HG02885 (cell line): ENCODE measurements at regions not wholly inside any gene's neighbourhood (a gene's known extent, or its start where the extent isn't known, plus 50 kb on each side); places are given as distances from the start of the nearest gene placed in this dataset.
"Not testable (repeated sequence)": the region's sequence is repeated elsewhere in the genome, so short reads cannot be mapped to it uniquely, and the experiment has no call there.

Experiments
- ATAC-seq: cut with Tn5 transposase; IDR thresholded peaks from one replicate; pipeline ENCODE4 v1.9.1; 2021; ENCODE audit warnings: mild to moderate bottlenecking; ENCODE audit not compliant: unreplicated experiment, poor library complexity

DNA sequence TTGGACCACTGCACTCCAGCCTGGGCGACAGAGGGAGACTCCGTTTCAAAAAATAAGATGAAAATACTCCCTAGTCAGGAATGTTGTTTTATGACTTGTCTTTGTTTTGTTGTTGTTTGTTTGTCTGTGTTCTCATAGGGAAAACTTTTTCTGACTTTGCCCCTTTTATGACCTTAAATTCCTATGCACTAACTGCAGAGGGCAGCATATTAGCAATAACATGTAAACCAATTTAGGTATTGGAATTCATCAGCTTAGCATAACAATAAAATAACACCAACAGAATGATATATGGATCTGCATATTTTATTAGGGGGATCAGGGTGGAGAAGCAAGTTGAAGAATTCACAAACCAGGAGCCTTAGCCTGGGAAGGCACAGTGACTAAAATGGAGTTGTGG lies 631.5 kb downstream of the SUCLG1 start:
- ATAC-seq = no peak

DNA sequence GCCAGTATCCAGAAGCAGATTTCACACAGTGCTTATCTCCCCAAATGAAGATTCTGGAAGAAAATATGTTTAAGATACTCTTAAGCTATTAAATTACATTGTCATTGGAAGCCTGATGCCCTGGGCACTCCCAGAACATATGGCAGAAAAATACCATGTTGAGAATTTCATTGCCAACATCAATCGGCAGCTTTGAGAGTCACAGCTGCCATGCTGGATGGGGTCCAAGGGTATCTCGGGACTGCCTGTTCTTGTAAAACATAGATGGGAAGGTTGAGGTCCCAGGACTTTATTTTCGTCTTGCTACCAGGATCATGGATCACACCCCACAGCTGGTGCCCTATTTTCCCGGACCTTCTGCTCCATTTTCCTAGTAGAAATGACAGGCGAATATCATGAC lies 632.5 kb downstream of the SUCLG1 start:
- ATAC-seq = no peak

DNA sequence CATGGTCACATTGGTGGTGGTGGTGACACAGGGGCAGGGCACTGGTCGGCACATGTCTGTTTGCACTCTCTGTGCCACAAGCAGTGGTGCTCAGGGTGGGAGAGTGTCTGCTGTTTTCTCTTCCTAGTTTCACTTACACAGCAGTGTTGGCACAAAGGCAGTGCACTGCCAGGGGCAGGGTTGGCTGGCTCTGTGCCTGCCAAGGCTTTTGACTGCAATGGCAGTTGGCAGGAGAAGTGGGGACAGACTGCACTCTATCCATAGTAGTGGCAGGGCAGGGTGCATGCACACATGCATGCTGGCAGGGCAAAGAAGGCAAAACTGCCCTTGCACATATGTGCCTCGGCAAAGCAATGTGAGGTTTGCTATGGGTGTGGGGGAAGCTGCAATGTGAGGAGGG lies 635.9 kb downstream of the SUCLG1 start:
- ATAC-seq = no peak

DNA sequence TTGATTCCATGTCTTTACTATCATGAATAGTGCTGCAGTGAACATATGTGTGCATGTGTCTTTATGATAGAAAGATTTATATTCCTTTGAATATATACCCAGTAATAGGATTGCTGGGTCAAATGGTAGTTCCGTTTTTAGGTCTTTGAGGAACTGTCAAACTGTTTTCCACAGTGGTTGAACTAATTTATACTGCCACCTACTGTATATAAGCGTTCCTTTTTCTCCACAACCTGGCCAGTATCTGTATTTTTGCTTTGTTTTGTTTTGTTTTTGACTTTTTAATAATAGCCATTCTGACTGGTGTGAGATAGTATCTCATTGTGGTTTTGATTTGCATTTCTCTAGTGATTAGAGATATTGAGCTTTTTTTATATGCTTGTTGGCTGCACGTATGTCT lies 641.6 kb downstream of the SUCLG1 start:
- ATAC-seq = no peak

DNA sequence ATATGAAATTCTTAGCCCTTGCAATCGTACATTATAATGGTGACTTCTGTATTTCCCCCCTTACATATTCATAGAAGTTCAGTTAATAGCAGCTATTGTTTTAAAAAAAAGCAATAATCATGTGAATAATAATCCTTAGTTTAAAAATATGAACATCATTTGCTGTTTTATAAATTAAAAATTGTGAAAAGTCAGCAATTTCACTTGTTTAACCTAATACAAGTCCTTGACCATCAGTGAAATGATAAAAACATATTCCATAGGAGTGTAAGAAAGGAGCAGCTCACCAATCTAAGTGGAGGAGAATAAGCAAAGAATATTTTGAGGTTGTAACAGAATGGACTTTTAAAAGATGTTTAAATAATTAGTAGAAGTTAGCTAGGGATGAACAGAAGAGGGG lies 650.2 kb downstream of the SUCLG1 start:
- no peak for ATAC-seq

DNA sequence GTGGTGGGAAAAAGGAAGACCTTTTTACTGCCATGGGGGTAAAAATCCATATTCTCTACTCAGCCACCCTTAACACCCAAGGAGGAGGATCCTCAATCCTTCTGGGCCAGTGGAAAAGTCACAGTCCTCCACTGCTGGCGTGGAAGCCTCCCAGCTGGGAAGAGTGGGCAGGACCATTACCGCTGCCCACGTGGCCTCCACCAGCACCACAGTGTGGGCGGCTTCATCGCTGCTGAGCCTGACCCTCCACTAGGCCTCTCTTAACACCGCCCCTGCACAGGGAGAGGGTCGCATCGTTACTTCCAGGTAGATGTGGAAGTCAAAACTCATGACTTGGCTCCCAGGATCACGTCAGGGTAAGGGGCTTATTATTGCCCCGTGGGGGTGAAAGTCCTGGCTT lies 656.5 kb downstream of the SUCLG1 start:
- ATAC-seq = no peak

DNA sequence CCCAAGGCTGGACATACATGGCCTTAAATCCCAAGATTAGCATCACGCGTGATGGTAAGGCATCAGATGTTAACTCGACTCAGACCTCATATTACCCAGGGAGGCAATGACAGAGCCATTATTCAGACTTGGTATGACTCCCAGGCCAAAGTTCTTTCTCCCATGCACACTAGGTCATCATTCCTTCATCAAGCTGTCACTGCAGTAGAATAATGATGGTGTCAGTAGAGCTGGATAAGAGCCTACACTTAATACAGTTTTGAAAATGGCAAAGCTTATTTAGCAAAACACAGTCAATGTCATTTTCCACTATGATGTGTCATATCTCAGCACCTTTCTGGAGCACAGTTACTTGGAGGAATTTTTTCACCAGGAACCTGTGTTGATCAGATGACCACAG lies 663.3 kb downstream of the SUCLG1 start:
- ATAC-seq = no peak

DNA sequence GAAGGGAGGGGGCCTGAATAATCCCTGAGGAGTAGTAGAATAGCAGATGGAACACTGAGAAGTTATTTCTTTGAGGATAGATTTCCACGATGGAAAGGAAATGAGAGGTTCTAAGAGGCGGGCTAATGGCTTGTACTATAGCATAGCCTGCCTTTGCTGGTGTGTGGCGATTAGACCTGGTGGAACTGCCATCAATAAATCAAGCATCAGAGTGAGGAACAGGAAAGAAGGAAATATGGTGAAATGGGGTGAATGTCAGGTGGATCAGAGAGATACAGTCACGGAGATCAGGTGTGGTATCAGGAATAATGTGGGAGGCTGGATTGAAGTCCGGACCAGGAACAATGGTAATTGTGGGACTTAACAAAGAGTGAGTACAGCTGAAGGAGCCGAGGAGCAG lies 668.6 kb downstream of the SUCLG1 start:
- not testable (repeated sequence) for ATAC-seq

DNA sequence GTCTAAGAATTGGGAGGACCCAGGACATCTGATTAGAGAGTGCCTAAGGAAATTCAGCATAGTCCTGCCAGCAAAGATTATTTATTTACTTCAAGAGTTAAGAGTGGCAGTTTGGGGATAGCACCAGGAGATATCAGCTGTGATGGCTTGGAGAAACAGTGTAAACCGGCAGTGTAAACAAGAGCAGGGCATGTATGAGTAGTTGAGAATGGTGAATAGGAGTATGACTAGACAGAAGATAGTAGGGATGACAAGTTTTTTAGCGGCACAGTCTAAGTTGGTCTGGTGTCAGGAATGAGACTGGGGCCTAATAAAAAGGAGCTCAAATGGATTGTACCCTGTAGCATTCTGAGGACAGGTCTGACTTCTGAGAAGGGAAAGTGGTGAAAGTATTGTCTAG lies 669.4 kb downstream of the SUCLG1 start:
- ATAC-seq = not testable (repeated sequence)

DNA sequence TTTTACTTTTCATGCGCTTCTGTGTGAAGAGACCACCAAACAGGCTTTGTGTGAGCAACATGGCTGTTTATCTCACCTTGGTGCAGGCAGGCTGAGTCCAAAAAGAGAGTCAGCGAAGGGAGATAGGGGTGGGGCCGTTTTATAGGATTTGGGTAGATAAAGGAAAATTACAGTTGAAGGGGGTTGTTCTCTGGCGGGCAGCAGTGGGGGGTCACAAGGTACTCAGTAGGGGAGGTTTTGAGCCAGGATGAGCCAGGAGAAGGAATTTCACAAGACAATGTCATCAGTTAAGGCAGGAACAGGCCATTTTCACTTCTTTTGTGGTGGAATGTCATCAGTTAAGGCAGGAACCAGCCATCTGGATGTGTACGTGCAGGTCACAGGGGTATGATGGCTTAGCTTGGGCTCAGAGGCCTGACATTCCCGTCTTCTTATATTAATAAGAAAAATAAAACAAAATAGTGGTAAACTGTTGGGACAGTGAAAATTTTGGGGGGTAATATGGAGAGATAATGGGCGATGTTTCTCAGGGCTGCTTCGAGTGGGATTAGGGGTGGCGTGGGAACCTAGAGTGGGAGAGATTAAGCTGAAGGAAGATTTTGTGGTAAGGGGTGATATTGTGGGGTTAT lies 670.0 kb downstream of the SUCLG1 start:
- not testable (repeated sequence) for ATAC-seq

DNA sequence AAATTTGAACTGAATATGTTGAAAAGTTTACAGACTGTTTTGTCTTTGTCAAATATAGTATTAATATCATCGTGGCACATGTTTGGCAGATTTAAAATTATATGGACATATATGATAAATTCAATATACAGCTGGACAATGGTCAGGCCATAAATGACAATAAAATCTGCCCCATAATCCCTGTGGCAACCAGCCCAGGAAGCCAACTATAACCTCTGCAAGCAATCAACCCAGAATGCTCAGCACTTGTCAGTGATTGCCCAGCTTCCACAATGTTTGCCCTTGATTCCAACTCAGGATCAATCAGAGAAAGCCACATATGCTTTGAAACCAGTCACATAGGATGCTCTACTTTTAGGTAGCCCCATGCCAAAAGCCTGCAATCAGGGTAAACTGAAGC lies 671.9 kb downstream of the SUCLG1 start:
- ATAC-seq = no peak

DNA sequence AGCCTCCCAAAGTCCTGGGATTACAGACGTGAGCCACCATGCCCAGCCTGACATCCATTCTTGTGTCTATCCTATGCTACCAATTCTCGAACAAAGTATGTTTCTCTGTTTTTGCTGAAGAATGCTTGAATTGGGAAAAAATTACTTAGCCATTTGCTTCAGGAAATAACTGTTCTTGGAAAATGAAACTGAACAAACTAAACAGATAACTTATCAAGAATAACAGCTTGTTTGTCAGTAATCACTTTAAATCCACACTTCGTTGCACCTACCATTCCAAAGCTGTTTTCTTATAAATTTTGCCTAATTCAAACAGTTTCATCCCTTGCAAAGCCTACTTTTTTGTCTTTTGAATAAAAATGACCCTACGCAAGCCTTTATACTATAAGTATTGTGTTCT lies 672.9 kb downstream of the SUCLG1 start:
- no peak for ATAC-seq

DNA sequence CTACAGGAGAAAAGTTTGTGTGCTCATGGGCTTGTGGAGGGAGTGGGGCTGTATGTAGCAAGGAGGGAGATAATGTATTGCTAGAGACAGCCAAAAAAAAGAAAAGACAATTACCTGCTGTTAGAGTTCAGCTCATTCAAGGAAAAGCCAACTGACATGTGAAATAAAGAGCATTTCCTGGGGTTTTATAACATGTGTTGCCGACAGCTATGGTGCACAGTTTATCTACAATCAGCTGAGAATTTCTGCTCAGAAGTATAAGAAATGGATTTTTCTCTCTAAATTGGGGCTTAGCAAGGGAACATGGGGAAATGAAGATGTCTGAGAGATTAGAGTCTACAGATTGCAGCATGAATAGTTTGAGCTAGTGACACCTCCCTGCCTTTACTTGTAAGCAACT lies 674.1 kb downstream of the SUCLG1 start:
- no peak for ATAC-seq

DNA sequence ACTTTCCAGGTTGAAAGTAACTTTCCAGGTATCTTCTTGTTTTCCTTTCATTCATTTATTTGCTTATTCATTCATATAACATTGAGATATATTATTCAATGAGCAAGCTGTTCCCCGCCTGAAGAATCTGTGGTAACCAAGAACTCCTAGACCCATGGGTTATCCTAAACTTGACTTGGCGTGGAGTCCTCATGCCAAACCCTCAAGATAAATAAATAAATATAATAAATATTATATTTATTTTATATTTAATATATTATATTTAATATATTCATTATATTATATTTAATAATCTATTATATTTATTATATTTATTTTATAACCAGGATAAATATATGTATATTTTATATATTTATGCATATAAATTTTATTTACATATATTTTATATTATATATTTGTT lies 674.8 kb downstream of the SUCLG1 start:
- no peak for ATAC-seq

DNA sequence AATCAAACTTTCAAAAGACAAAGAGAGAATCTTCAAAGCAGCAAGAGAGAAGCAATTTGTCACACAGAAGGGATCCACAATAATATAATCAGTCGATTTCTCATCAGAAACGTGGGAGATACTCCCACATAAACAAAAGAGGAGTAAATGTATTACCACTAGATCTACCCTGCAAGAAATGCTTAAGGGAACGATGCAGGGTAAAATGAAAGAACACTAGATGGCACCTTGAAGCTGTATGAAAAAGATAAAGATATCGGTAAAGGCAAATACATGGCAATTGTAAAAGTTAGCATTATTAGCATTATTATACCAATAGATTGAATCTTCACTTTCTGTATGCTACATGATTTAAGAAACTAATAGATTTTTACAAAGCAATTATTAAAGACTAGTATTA lies 677.0 kb downstream of the SUCLG1 start:
- no peak for ATAC-seq

DNA sequence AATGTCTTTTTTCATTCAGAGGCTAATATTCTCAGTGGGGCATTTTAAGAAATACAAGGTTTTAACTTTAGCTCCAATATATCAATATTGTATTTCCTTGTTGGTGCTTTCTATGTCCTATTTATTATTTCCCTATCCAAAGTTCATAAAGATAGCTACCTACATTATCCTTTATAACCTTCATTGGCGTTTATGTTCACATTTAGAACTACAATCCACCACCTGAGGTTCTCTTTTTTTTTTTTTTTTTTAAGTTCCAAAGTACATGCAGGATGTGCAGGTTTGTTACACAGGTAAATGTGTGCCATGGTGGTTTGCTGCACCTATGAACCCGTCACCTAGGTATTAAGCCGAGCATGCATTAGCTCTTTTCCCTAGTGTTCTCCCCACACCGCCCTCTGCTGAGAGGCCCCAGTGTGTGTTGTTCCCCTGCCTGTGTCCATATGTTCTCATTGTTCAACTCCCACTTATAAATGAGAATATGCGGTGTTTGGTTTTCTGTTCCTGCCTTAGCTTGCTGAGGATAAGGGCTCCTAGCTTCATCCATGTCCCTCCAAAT lies 694.6 kb downstream of the SUCLG1 start:
- ATAC-seq = no peak

DNA sequence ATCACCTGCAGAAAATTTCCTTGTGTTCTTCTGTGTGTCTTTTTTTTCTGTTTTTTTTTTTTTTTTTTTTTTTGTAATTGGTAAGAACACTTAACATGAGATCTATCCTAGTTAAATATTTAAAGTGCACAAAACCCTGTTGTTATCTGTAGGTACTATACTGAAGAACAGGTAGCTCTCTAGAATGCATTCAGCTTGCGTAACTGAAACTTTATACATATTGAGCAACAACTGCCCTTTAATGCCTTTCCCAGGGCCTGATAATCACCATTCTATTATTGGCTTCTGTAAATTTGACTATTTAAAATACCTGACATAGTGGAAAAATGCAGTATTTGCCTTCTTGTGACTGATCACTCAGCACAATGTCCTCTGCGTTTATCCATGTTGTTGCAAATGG lies 701.8 kb downstream of the SUCLG1 start:
- ATAC-seq = no peak

DNA sequence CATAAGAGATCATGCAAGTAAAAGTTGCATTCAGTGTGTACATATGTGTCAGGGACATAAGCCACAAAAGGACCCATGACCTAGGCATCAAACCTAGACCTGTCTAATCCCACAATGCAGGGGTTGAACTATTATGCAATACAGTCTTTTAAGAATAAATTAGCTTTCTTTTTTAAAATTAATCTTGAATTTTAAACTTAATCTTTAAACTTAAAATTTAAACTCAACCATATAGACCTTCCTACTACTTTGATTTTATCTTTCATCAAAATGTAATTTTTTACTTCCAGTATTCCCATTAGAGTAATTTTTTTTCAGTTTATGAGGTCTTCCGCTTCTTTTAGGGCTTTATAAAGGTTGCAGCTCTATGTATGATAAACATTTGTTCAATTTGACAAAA lies 702.9 kb downstream of the SUCLG1 start:
- ATAC-seq = no peak

DNA sequence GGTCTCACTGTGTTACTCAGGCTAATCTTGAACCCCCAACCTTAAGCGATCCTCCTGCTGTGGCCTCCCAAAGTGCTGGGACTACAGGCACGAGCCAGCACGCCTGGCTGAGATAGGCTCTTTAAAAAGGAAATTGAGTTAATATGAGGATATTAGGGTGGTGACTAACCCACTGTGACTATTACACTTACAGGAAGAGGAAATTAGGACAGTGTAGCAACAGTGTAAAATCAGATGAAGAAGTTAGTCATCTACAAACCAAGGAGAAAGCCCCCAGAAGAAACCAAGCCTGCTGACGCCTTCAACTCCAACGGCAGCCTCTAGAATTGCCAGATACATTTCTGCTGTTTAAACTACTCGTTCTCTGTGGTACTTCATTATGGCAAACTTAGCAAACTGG lies 711.9 kb downstream of the SUCLG1 start:
- ATAC-seq = no peak

DNA sequence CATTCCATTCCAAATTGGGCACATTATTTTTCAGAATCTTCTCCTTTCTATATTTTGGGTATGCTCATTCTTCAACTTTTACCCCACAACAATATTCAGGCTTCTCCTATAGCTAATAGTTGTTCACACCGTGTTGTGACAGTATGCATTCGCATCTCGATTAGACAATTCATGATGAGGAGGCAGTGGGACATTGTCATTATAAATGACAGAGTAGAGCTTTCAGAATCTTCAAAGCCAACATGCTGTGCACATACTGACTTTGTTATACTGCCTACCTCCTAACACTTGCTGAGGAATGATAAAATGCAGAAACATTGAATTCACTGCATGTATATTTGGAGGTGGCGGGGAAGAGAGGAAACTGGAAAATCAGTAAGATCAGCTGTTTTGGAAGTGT lies 714.2 kb downstream of the SUCLG1 start:
- no peak for ATAC-seq

DNA sequence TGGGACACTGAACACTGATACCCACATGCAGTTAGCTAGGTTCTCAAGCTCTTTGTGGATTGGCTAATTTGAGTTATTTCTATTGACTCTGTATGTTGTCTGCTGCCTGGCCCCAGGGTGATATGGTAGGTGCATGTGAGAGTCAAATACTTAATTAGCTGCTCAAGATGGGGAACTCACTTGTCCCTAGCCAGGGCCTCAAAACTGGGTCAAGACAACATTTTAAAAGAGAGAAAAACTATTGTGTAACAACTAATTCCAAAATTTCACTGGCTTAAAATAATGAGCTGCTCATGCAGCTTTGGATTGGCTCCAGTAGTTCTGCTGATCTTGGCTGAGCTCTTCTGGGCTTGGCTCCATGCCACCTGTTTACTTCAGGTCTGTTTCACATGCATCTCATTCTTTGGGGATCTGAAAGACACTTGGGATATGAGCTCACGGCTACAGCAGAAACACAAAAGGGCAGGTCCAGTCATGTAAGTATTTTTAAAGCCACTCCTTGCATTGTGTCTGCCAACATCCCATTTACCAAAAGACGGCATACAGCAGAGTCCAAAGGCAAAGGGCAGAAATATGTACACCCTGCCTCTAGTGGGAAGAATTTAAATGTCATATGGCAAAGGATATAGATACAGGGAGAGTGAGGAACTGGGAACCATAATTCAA lies 716.8 kb downstream of the SUCLG1 start:
- ATAC-seq = no peak

DNA sequence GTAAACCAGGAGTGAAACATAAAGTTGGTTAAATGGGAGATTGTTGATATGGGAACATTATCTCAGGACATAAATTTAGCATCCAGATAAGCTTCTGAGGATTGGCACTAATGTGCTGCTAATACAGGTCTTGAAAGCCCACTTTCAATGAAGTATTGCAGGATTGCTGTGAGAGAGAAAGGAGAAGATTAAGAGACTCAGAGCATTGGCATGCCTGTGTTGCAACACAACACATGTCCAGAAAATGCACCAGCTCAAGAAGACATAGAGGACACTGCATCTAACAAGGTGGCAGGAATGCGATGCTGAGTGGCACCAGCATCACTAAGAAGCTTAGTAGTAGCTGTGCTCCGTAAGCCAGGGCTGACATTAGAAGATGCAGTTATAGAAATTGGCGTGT lies 728.9 kb downstream of the SUCLG1 start:
- ATAC-seq = no peak
